ENCODE measurements at regions not wholly inside any gene's neighbourhood (a gene's known extent, or its start where the extent isn't known, plus 50 kb on each side); places are given as distances from the start of the nearest gene placed in this dataset.
"Not testable (repeated sequence)": the region's sequence is repeated elsewhere in the genome, so short reads cannot be mapped to it uniquely, and the experiment has no call there.

- TF ChIP-seq CTCF (IDR thresholded peaks at IDR 0.05; ENCODE audit: low read depth, low read length, missing control alignments) = peak; percentile 19
- H3K4me3 ChIP-seq (ENCODE audit: low read depth, low read length) = no peak overlapping the region
- no peak for DNase-seq (ENCODE audit: low read depth)
These were observed 567.2 kb downstream of the SLCO4C1 start for GRCh38 chr5:101728933-101729332.

DNA sequence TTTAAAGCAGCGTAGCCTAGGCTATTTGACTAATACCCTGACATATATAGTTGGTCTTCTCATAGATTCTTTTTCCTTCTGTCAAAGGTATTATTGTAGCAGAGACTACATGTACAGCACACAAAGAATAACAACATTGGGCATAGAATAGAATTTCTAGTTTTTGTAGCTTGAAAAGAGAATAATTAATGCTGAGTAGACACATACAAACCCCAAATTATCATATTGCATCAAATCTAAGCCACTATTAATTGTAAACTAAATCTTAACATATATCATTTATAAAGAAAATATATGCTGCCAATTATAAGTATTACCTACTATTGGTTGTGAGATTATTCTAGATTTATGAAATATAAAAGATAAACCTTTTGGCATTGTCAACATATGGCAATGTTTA is 574.5 kb downstream of the SLCO4C1 start:
- DNase-seq (ENCODE audit: low read depth) = no peak
- no peak overlapping the region for H3K4me3 ChIP-seq (ENCODE audit: low read depth, low read length)
- TF ChIP-seq CTCF (IDR thresholded peaks at IDR 0.05; ENCODE audit: low read depth, low read length, missing control alignments) = no peak

DNA sequence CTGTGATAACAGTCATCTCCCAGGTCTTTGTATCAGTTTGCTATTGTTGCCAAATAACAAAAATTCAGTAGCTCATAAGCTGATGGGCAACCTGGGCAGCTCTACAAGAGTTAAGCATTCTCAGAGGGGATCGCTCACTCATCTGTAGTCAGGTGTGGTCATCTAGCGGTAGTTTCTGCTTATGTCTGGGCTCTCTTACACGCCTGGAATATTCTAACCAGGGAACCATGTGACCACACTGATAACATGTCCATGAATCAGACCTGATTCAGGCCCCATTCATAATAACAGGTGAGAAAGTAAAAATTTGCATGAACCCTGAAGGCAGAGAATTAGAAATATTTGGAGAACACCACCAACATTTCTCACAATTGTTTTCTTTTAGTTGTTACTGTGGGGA is 576.1 kb downstream of the SLCO4C1 start:
- no peak for TF ChIP-seq CTCF (IDR thresholded peaks at IDR 0.05; ENCODE audit: low read depth, low read length, missing control alignments)
- DNase-seq (ENCODE audit: low read depth) = no peak
- no peak overlapping the region for H3K4me3 ChIP-seq (ENCODE audit: low read depth, low read length)

DNA sequence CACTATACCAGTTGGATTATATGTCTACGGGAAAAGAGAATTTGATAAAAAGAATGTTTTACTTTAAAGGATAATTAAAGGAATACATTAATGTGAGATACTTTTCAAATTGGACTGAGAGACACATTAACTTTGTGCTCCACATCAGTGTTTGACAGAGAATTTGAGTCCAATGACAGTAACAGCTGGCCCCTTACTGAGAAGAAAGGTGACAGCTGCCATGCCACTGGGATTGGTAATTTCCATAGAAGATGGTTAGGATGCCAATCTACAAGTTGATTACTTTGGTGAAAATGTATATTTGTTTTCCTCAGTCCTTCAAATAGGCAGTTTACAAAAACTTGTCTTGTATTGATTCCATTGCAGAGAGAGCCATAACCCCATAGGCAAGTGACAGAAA is 578.4 kb downstream of the SLCO4C1 start:
- no peak for DNase-seq (ENCODE audit: low read depth)
- no peak overlapping the region for H3K4me3 ChIP-seq (ENCODE audit: low read depth, low read length)
- no peak for TF ChIP-seq CTCF (IDR thresholded peaks at IDR 0.05; ENCODE audit: low read depth, low read length, missing control alignments)

DNA sequence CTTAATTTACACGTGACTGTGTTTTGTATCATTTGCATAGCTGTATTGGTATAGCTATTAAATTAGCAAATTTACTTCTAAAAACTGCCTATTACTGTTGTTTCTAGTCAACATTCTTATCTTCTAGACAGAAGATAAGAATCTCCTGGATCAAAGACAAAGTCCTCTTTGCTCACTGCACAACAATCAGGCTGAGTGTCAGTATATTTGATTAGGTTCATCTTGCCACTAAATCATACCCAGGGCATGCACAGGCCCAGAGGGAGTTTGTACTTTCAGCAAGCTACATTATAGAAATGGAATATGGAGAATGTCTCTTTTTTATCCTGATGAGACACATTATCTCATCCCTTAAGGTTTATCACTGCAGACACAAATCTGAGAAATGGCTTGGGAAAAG is 579.1 kb downstream of the SLCO4C1 start:
- TF ChIP-seq CTCF (IDR thresholded peaks at IDR 0.05; ENCODE audit: low read depth, low read length, missing control alignments) = no peak
- no peak for DNase-seq (ENCODE audit: low read depth)
- H3K4me3 ChIP-seq (ENCODE audit: low read depth, low read length) = no peak overlapping the region

GRCh38 chr5:101715790-101716189 is 580.3 kb downstream of the SLCO4C1 start:
- not testable (repeated sequence) for H3K4me3 ChIP-seq (ENCODE audit: low read depth, low read length); DNase-seq (ENCODE audit: low read depth)

- DNase-seq (ENCODE audit: low read depth) = no peak
- H3K4me3 ChIP-seq (ENCODE audit: low read depth, low read length) = no peak overlapping the region
- TF ChIP-seq CTCF (IDR thresholded peaks at IDR 0.05; ENCODE audit: low read depth, low read length, missing control alignments) = no peak
These were observed 606.8 kb downstream of the SLCO4C1 start for GRCh38 chr5:101689306-101689705.

DNA sequence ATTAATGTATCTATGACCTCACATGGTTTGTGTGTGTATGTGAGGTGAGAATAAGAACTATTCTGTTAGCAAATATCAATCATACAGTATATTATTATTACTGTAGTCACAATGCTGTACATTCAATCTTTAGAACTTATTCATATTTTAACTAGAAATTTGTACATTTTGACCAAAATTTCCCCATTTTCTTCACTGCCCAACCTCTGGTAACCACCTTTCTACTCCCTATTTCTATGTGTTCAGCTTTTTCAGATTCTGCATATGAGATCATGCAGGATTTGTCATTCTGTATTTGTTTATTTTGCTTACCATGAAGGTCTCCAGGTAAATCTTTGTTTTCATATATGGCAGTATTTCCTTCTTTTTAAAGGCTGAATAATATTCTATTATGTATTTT is 607.9 kb downstream of the SLCO4C1 start:
- H3K4me3 ChIP-seq (ENCODE audit: low read depth, low read length) = no peak overlapping the region
- DNase-seq (ENCODE audit: low read depth) = no peak
- no peak for TF ChIP-seq CTCF (IDR thresholded peaks at IDR 0.05; ENCODE audit: low read depth, low read length, missing control alignments)
